Nephron (organoid): ENCODE measurements at regions not wholly inside any gene's neighbourhood (a gene's known extent, or its start where the extent isn't known, plus 50 kb on each side); places are given as distances from the start of the nearest gene placed in this dataset.
A peak's percentile ranks its signal among the peaks of the same experiment; 100 is the strongest.

Source experiments
- H3K27ac Mint-ChIP-seq, 3 experiments: 2 replicates each; pipeline ENCODE4 v1.8.0; 2020; ENCODE audit warnings: mixed read lengths in 3 of 3, mild to moderate bottlenecking in 2 of 3, moderate library complexity in 1 of 3
- H3K27me3 Mint-ChIP-seq: 2 replicates; pipeline ENCODE4 v1.8.0; 2021; ENCODE audit warnings: low read depth, mild to moderate bottlenecking, moderate library complexity, mixed read lengths
- H3K36me3 Mint-ChIP-seq: 2 replicates; pipeline ENCODE4 v1.8.0; 2020; ENCODE audit warnings: low read depth, mixed read lengths
- H3K4me1 Mint-ChIP-seq: 2 replicates; pipeline ENCODE4 v1.8.0; 2020; ENCODE audit warnings: mixed read lengths
- H3K4me3 Mint-ChIP-seq, 3 experiments: 2 replicates each; pipeline ENCODE4 v1.8.0; 2020; ENCODE audit warnings: mild to moderate bottlenecking in 3 of 3, mixed read lengths in 3 of 3, moderate library complexity in 2 of 3
- H3K9me3 Mint-ChIP-seq: 2 replicates; pipeline ENCODE4 v1.8.0; 2020; ENCODE audit warnings: mixed read lengths
- CTCF ChIP-seq, 3 experiments: fragments of 200-600 bp; sonication (generic); IDR thresholded peaks; one replicate each; pipeline ENCODE4 v1.5.0; 2021; ENCODE audit warnings: antibody characterized with exemption in 3 of 3; ENCODE audit not compliant: unreplicated experiment in 3 of 3

- no peak for TF ChIP-seq CTCF (IDR thresholded peaks at IDR 0.05; ENCODE audit: unreplicated experiment in 3 of 3)
- Mint-ChIP-seq H3K4me1 (peaks cover 16% of the 10 kb centered on the region), H3K9me3 (no peaks in the 10 kb centered on the region), H3K4me3 (no peak overlapping the region), H3K36me3 (no peaks in the 10 kb centered on the region), H3K27ac (peak overlapping the region in 2 of 3 experiments; percentile 10 to 52), H3K27me3 (no peaks in the 10 kb centered on the region)
These were observed 95.9 kb upstream of the ETS2 start for GRCh38 chr21:38709876-38710275.

- peak in 1 of 3 experiments; percentile 37 for TF ChIP-seq CTCF (IDR thresholded peaks at IDR 0.05; ENCODE audit: unreplicated experiment in 3 of 3)
- Mint-ChIP-seq H3K27ac (peak overlapping the region in 1 of 3 experiments; percentile 17), H3K27me3 (no peaks in the 10 kb centered on the region), H3K36me3 (no peaks in the 10 kb centered on the region), H3K9me3 (no peaks in the 10 kb centered on the region), H3K4me1 (peaks cover 16% of the 10 kb centered on the region), H3K4me3 (no peak overlapping the region)
These were observed 93.7 kb upstream of the ETS2 start for GRCh38 chr21:38712071-38712470.

- H3K4me1 Mint-ChIP-seq = peaks cover 16% of the 10 kb centered on the region
- no peak for TF ChIP-seq CTCF (IDR thresholded peaks at IDR 0.05; ENCODE audit: unreplicated experiment in 3 of 3)
- no peaks in the 10 kb centered on the region for H3K27me3 Mint-ChIP-seq
- no peak overlapping the region for H3K27ac Mint-ChIP-seq
- no peak overlapping the region for H3K4me3 Mint-ChIP-seq
- no peaks in the 10 kb centered on the region for H3K9me3 Mint-ChIP-seq
- no peaks in the 10 kb centered on the region for H3K36me3 Mint-ChIP-seq
These were observed 93.1 kb upstream of the ETS2 start for GRCh38 chr21:38712664-38713063.

GRCh38 chr21:38714039-38714817, 91.5 kb upstream of the ETS2 start:
- no peak for TF ChIP-seq CTCF (IDR thresholded peaks at IDR 0.05; ENCODE audit: unreplicated experiment in 3 of 3)
- Mint-ChIP-seq H3K27ac (peak overlapping the region in 1 of 3 experiments; percentile 68), H3K4me3 (no peak overlapping the region), H3K27me3 (no peaks in the 10 kb centered on the region), H3K4me1 (peaks cover 22% of the 10 kb centered on the region), H3K9me3 (peaks cover 2% of the 10 kb centered on the region), H3K36me3 (no peaks in the 10 kb centered on the region)

GRCh38 chr21:38714999-38715398, 90.7 kb upstream of the ETS2 start:
- H3K4me1 Mint-ChIP-seq = peaks cover 20% of the 10 kb centered on the region
- H3K27ac Mint-ChIP-seq = peak overlapping the region in 1 of 3 experiments; percentile 68
- H3K27me3 Mint-ChIP-seq = no peaks in the 10 kb centered on the region
- no peak overlapping the region for H3K4me3 Mint-ChIP-seq
- no peaks in the 10 kb centered on the region for H3K36me3 Mint-ChIP-seq
- TF ChIP-seq CTCF (IDR thresholded peaks at IDR 0.05; ENCODE audit: unreplicated experiment in 3 of 3) = no peak
- H3K9me3 Mint-ChIP-seq = peaks cover 2% of the 10 kb centered on the region

GRCh38 chr21:38716088-38716487, 89.6 kb upstream of the ETS2 start:
- Mint-ChIP-seq H3K36me3 (no peaks in the 10 kb centered on the region), H3K4me1 (peaks cover 22% of the 10 kb centered on the region), H3K9me3 (peaks cover 2% of the 10 kb centered on the region), H3K4me3 (no peak overlapping the region), H3K27ac (no peak overlapping the region), H3K27me3 (no peaks in the 10 kb centered on the region)
- TF ChIP-seq CTCF (IDR thresholded peaks at IDR 0.05; ENCODE audit: unreplicated experiment in 3 of 3) = no peak
